H9 (cell line): ENCODE measurements at regions not wholly inside any gene's neighbourhood (a gene's known extent, or its start where the extent isn't known, plus 50 kb on each side); places are given as distances from the start of the nearest gene placed in this dataset.

Experiments used
- DNase-seq: peaks from one replicate; pipeline ENCODE4 v3.0.0-alpha.2; 2017
- H2AFZ ChIP-seq: one replicate; pipeline ENCODE4 v1.6.1; 2013; ENCODE audit warnings: mild to moderate bottlenecking, low read length, control low read depth, moderate library complexity
- H2AK5ac ChIP-seq: 2 replicates; pipeline ENCODE4 v1.6.1; 2013; ENCODE audit warnings: low read length, control low read depth, mixed read lengths; ENCODE audit not compliant: insufficient read length
- H2BK120ac ChIP-seq: one replicate; pipeline ENCODE4 v1.6.1; 2013; ENCODE audit warnings: low read depth, mild to moderate bottlenecking, low read length, control low read depth, inconsistent platforms; ENCODE audit not compliant: poor library complexity, severe bottlenecking
- H2BK12ac ChIP-seq: 2 replicates; pipeline ENCODE4 v1.6.1; 2013; ENCODE audit warnings: low read length, control low read depth, mixed read lengths, low read depth; ENCODE audit not compliant: insufficient read length
- H2BK15ac ChIP-seq: 2 replicates; pipeline ENCODE4 v1.6.1; 2013; ENCODE audit warnings: low read depth, low read length, control low read depth
- H2BK20ac ChIP-seq: one replicate; pipeline ENCODE4 v1.6.1; 2013; ENCODE audit warnings: low read depth, mild to moderate bottlenecking, low read length, control low read depth, inconsistent platforms; ENCODE audit not compliant: poor library complexity, severe bottlenecking
- H2BK5ac ChIP-seq: 2 replicates; pipeline ENCODE4 v1.6.1; 2013; ENCODE audit warnings: low read length, control low read depth, mixed read lengths; ENCODE audit not compliant: insufficient read length
- H3K14ac ChIP-seq: 2 replicates; pipeline ENCODE4 v1.6.1; 2013; ENCODE audit warnings: low read length, control low read depth; ENCODE audit not compliant: insufficient read depth
- H3K18ac ChIP-seq: 2 replicates; pipeline ENCODE4 v1.6.1; 2013; ENCODE audit warnings: low read depth, mild to moderate bottlenecking, mixed read lengths, low read length, control low read depth; ENCODE audit not compliant: insufficient read length
- H3K23ac ChIP-seq: 2 replicates; pipeline ENCODE4 v1.6.1; 2013; ENCODE audit warnings: low read length, control low read depth, mixed read lengths, low read depth; ENCODE audit not compliant: insufficient read length
- H3K23me2 ChIP-seq: 2 replicates; pipeline ENCODE4 v1.6.1; 2013; ENCODE audit warnings: low read depth, mild to moderate bottlenecking, mixed read lengths, low read length, control low read depth; ENCODE audit not compliant: insufficient read length, poor library complexity, severe bottlenecking
- H3K27ac ChIP-seq: 2 replicates; pipeline ENCODE4 v1.5.1; 2013; ENCODE audit warnings: low read length, control low read depth, mixed read lengths, low read depth; ENCODE audit not compliant: insufficient read length
- H3K27me3 ChIP-seq: 2 replicates; pipeline ENCODE4 v1.6.1; 2013; ENCODE audit warnings: low read length, control low read depth, inconsistent platforms; ENCODE audit not compliant: insufficient read depth
- H3K4ac ChIP-seq: 2 replicates; pipeline ENCODE4 v1.6.1; 2013; ENCODE audit warnings: low read depth, mild to moderate bottlenecking, control low read depth, inconsistent platforms, low read length, moderate library complexity
- H3K4me1 ChIP-seq: 2 replicates; pipeline ENCODE4 v1.6.1; 2013; ENCODE audit warnings: low read length, control low read depth, inconsistent platforms; ENCODE audit not compliant: insufficient read depth
- H3K4me2 ChIP-seq: 2 replicates; pipeline ENCODE4 v1.6.1; 2013; ENCODE audit warnings: low read length, control low read depth, mixed read lengths; ENCODE audit not compliant: insufficient read length, insufficient read depth
- H3K56ac ChIP-seq: 2 replicates; pipeline ENCODE4 v1.6.1; 2013; ENCODE audit warnings: low read depth, mild to moderate bottlenecking, mixed read lengths, low read length, control low read depth; ENCODE audit not compliant: insufficient read length
- H3K79me1 ChIP-seq: 2 replicates; pipeline ENCODE4 v1.6.1; 2013; ENCODE audit warnings: low read depth, mild to moderate bottlenecking, moderate library complexity, low read length, control low read depth, inconsistent platforms; ENCODE audit not compliant: insufficient read depth, poor library complexity, severe bottlenecking
- H3K79me2 ChIP-seq: 2 replicates; pipeline ENCODE4 v1.6.1; 2013; ENCODE audit warnings: low read length, control low read depth, inconsistent platforms; ENCODE audit not compliant: insufficient read depth
- H3K9ac ChIP-seq: 2 replicates; pipeline ENCODE4 v1.6.1; 2013; ENCODE audit warnings: low read length, control low read depth, mixed read lengths; ENCODE audit not compliant: insufficient read length; ENCODE audit errors: extremely low read depth
- H3K9me3 ChIP-seq: one replicate; pipeline ENCODE4 v1.6.1; 2013; ENCODE audit warnings: low read depth, low read length, inconsistent platforms; ENCODE audit not compliant: control insufficient read depth
- H3T11ph ChIP-seq: one replicate; pipeline ENCODE4 v1.6.1; 2013; ENCODE audit warnings: mild to moderate bottlenecking, low read length, control low read depth, inconsistent platforms
- H4K20me1 ChIP-seq: one replicate; pipeline ENCODE4 v1.6.1; 2013; ENCODE audit not compliant: control insufficient read depth, insufficient read length, insufficient read depth
- H4K5ac ChIP-seq: 2 replicates; pipeline ENCODE4 v1.6.1; 2013; ENCODE audit warnings: low read depth, mild to moderate bottlenecking, mixed read lengths, low read length, control low read depth; ENCODE audit not compliant: insufficient read length
- H4K8ac ChIP-seq: replicated peaks from 2 replicates; pipeline ENCODE4 v1.6.1; 2013; ENCODE audit warnings: low read length, control low read depth, mixed read lengths, low read depth; ENCODE audit not compliant: insufficient read length
- H4K91ac ChIP-seq: 2 replicates; pipeline ENCODE4 v1.6.1; 2013; ENCODE audit warnings: low read depth, mild to moderate bottlenecking, moderate library complexity, mixed read lengths, low read length, control low read depth; ENCODE audit not compliant: insufficient read length
- H3K27ac Mint-ChIP-seq, 3 experiments: 2 replicates in 2 of 3; 3 replicates in 1 of 3; pipeline ENCODE4 v1.8.0; 2020 to 2021; ENCODE audit warnings: mixed read lengths in 3 of 3, mild to moderate bottlenecking in 1 of 3, moderate library complexity in 1 of 3
- H3K27me3 Mint-ChIP-seq: 2 replicates; pipeline ENCODE4 v1.8.0; 2021; ENCODE audit warnings: low read depth, mild to moderate bottlenecking, moderate library complexity, mixed read lengths
- H3K36me3 Mint-ChIP-seq, 3 experiments: 2 replicates in 2 of 3; 3 replicates in 1 of 3; pipeline ENCODE4 v1.8.0; 2020 to 2021; ENCODE audit warnings: low read depth in 3 of 3, mixed read lengths in 3 of 3; ENCODE audit not compliant: insufficient read depth in 1 of 3
- H3K4me1 Mint-ChIP-seq, 2 experiments: 2 replicates each; pipeline ENCODE4 v1.8.0; 2020; ENCODE audit warnings: mixed read lengths in 2 of 2
- H3K4me3 Mint-ChIP-seq, 2 experiments: 2 replicates in 1 of 2; 3 replicates in 1 of 2; pipeline ENCODE4 v1.8.0; 2020 to 2021; ENCODE audit warnings: mild to moderate bottlenecking in 2 of 2, mixed read lengths in 2 of 2, moderate library complexity in 1 of 2
- H3K9me3 Mint-ChIP-seq, 2 experiments: 2 replicates in 1 of 2; 3 replicates in 1 of 2; pipeline ENCODE4 v1.8.0; 2020; ENCODE audit warnings: mild to moderate bottlenecking in 2 of 2, mixed read lengths in 2 of 2, moderate library complexity in 1 of 2
- WGBS: extraction: QIAGEN DNeasy Blood & Tissue Kit; methylation state at CpG from one replicate; pipeline ENCODE4 v1.1.7; 2013; ENCODE audit warnings: missing lambda C conversion rate, low lambda C conversion rate, mixed read lengths; ENCODE audit not compliant: insufficient read length; ENCODE audit errors: extremely low coverage; 5-methylcytosine and 5-hydroxymethylcytosine counted together
- TF ChIP-seq, protein P1 (sequence below): fragments of 200-600 bp; sonication (generic); conservative IDR thresholded peaks from 3 replicates; pipeline ENCODE4 v1.8.0; 2021; ENCODE audit warnings: antibody characterized with exemption, mild to moderate bottlenecking

- H3K27ac Mint-ChIP-seq, result no peak overlapping the region
- no peak overlapping the region for H2BK12ac ChIP-seq
- no peak overlapping the region for H3K56ac ChIP-seq
- H3T11ph ChIP-seq, result no peak overlapping the region
- H2BK15ac ChIP-seq, result no peak overlapping the region
- no peaks in the 10 kb centered on the region for H4K20me1 ChIP-seq
- no peak overlapping the region for H3K18ac ChIP-seq
- H3K4me2 ChIP-seq, result no peak overlapping the region
- H3K23me2 ChIP-seq, result no peaks in the 10 kb centered on the region
- H2AK5ac ChIP-seq, result no peak overlapping the region
- no peak overlapping the region for H2BK120ac ChIP-seq
- H3K4ac ChIP-seq, result no peak overlapping the region
- H3K79me1 ChIP-seq, result no peaks in the 10 kb centered on the region
- H2AFZ ChIP-seq, result no peak overlapping the region
- H3K4me1 Mint-ChIP-seq, result 0 out of 4 replicates have a peak, but pooled peaks cover 0 to 5% of the 10 kb centered on the region in 2 experiments
- H3K9me3 ChIP-seq, result no peaks in the 10 kb centered on the region
- DNase-seq, result no peak
- WGBS, result no CpG with 5 or more reads among the region's 1 CpG
- H3K9ac ChIP-seq, result no peak overlapping the region
- H3K4me3 Mint-ChIP-seq, result no peak overlapping the region
- H3K36me3 Mint-ChIP-seq, result no peaks in the 10 kb centered on the region
- H4K5ac ChIP-seq, result no peak overlapping the region
- H4K8ac ChIP-seq, result no peak overlapping the region
- H3K23ac ChIP-seq, result no peak overlapping the region
- no peak overlapping the region for H3K14ac ChIP-seq
- H3K4me1 ChIP-seq, result peaks cover 2% of the 10 kb centered on the region
- no peaks in the 10 kb centered on the region for H3K27me3 ChIP-seq
- no peak overlapping the region for H4K91ac ChIP-seq
- TF ChIP-seq, protein P1, sequence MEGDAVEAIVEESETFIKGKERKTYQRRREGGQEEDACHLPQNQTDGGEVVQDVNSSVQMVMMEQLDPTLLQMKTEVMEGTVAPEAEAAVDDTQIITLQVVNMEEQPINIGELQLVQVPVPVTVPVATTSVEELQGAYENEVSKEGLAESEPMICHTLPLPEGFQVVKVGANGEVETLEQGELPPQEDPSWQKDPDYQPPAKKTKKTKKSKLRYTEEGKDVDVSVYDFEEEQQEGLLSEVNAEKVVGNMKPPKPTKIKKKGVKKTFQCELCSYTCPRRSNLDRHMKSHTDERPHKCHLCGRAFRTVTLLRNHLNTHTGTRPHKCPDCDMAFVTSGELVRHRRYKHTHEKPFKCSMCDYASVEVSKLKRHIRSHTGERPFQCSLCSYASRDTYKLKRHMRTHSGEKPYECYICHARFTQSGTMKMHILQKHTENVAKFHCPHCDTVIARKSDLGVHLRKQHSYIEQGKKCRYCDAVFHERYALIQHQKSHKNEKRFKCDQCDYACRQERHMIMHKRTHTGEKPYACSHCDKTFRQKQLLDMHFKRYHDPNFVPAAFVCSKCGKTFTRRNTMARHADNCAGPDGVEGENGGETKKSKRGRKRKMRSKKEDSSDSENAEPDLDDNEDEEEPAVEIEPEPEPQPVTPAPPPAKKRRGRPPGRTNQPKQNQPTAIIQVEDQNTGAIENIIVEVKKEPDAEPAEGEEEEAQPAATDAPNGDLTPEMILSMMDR, result no peak
- no peak overlapping the region for H3K27ac ChIP-seq
- no peak overlapping the region for H2BK5ac ChIP-seq
- H2BK20ac ChIP-seq, result no peak overlapping the region
- H3K79me2 ChIP-seq, result no peaks in the 10 kb centered on the region
- no peaks in the 10 kb centered on the region for H3K27me3 Mint-ChIP-seq
- peaks cover 0 to 2% of the 10 kb centered on the region in 2 experiments; a peak in 1 of 5 replicates for H3K9me3 Mint-ChIP-seq
Observed at GRCh38 chr1:198969981-198970380, 331.1 kb downstream of the PTPRC start.
